GM19193 (cell line): ENCODE measurements at regions not wholly inside any gene's neighbourhood (a gene's known extent, or its start where the extent isn't known, plus 50 kb on each side); places are given as distances from the start of the nearest gene placed in this dataset.

Experiments
- POLR2A ChIP-seq: IDR thresholded peaks from 4 replicates; pipeline ENCODE4 v1.6.1; 2011; ENCODE audit not compliant: insufficient read depth, insufficient read length; ENCODE audit errors: extremely low read depth

DNA sequence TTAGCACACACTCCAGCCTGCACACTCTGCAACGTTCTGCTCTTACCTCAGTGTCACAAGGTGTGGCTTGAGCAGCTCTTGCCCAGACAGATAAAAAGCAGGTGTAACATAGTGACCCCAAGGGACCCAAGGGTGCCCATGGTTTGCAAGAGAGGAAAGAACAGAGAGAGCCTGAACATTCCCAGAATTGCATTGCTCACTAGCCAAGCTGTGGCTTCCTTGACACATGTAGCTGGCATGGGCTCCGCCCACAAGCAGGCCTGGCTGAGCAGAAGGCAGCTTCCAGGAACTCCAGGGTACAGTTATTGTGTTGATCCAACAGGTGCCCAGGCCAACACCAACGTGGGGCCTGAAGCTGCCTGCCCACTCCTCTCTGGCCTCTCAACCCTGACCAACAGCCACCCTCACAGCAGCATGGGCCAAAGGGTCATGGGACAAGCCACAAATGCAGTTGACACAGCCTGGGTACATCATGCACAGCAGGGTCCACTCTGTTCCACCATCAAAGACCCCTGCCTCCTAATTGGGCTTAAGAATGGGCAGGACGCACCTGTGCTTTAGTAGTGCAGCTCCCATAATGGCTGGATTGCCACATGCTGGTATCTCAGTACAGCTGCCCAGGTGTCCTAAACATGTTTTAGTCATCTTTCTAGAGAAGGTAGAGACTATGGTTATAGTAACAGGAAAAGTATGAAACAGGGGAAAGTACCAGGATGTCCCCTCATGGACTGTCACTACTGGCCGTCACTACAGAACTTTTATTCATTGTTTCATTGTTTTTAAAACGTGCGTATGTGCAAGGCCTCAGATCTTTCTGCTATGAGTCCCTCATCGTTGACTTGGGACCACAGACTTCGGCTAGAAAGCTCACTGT lies 73.7 kb upstream of the ACSL1 start:
- TF ChIP-seq POLR2A, result no peak

- TF ChIP-seq POLR2A, result no peak
Measured at GRCh38 chr4:184900184-184900583, 74.4 kb upstream of the ACSL1 start.

GRCh38 chr4:184902550-184902949 lies 76.8 kb upstream of the ACSL1 start:
- no peak for TF ChIP-seq POLR2A

GRCh38 chr4:184906480-184907097 lies 80.8 kb upstream of the ACSL1 start:
- no peak for TF ChIP-seq POLR2A

DNA sequence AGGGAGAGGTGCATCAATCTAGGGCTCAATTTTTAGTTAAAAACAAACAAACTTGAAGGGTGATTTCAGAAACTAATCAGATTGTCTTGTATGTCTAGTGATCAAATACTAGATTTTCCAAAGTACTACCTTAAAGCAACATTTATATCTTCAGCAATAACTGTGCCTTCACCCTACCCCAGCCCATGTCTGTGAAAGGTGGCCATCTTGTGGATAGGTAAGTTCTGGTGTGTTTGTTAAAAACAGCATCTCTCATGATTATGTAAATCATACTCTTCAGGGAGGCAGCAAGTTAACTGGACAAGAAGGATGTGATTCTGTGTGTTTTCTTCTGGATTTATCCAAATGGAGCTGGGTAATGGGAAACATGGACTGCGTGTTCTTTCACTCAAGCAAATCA lies 81.4 kb upstream of the ACSL1 start:
- no peak for TF ChIP-seq POLR2A

GRCh38 chr4:184907810-184908209 lies 82.0 kb upstream of the ACSL1 start:
- TF ChIP-seq POLR2A, result no peak

GRCh38 chr4:184911310-184911709 lies 85.5 kb upstream of the ACSL1 start:
- TF ChIP-seq POLR2A, result no peak

DNA sequence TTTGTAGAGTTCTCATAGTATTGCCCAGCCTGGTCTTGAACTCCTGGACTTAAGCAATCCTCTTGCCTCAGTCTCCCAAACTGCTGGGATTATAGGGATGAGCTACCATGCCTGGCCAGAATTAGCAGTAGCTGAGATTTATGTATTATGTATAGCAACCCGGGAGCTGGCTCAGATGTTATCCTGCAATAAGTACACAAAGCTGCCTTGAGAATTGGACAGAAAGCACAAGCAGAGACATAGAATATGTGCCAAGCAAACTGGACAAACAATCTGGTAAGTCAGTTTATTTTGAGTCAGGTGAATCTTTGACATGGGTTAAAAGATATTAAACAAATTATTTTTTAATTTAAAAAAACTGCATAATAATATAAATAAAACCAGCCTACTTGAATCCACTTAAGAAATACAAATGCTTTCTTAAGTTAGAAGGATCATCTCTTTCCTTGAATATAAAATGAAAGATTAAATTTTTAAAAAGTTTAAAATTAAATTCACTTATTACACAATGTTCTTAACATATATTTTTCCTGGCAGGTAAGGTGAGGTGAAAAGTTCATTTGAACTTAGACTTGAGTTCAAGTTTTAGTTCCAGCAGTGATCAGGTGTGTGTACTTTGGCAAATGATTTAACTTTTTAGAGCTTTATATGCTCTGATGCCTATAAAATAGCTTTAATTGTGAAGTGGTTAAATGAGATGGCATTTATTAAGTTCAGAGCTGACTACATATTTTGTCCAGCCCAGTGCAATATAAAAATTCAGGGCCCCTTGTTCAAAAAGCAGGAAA lies 87.8 kb upstream of the ACSL1 start:
- no peak for TF ChIP-seq POLR2A

DNA sequence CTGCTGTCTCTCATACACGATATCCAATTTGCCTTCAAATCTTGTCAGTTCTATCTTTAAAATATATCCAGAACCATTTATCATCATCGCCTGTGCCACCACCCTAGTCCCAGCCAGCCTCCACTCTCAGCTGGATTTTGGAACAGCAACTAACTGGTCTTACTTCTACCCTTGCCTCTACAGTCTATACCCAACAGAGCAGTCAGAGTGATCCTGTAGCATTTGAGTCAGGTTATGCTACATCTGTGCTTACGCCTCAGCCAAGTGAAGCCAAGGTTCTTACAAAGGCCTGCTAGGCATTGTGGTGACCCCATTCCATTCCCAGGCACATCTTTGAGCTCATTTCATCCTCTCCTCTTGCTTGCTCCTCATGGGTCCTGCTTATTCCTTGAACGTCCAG lies 95.7 kb upstream of the ACSL1 start:
- TF ChIP-seq POLR2A, result no peak

DNA sequence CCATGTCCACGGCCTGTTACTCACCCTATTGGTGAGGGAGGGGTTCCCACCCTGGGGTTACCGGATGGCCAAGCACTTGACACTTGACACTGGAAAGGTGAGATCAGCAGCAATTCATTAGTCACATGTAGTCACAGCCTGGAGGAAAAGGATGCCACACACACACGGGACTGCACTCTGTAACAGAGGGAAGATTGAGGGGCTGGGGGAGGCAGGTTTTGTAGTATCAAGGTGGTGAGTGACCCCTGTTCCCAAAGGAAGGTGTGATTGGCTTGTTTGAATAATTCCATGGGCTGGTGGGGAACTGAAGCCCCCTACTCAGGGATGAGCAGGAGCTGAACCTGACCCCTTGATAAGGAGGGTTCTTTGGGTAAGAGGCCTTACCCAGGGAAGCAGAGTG lies 96.0 kb upstream of the HELT start:
- no peak for TF ChIP-seq POLR2A

DNA sequence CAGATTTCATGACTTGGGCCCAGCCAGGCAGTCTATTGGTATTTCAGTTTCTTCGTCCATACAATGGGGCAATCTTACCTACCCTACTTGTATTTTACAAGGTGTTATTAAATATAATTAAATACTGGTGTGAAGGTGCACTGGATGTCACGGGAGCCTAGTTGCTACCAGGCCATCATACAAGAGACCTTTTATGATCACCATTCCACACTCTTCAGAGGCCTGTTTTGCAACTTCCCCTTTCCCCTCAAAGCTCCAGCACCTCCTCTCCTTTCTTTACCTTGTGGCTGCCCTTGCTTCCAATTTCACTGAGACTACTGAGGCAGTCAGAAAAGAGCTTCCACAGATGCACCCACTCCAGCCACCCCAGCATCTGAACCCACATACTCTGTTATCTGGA lies 93.8 kb upstream of the HELT start:
- TF ChIP-seq POLR2A, result no peak

DNA sequence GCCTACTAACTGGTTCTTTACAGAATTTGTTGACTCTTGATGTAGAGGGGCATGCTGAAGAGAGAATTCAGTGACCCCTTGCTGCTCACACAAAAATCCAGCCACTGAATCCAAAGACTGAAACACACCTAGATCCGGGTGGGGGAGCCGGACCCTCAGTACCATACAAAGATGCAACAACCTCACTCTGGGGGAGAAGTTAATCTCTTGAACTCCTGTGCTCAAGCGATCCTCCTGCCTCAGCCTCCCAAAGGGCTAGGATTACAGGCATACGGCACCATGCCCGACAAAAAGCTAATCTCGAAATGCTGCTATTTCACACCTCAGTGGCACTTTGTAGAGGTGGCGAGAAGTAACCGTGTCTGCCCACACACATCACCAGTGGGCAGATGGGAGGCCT lies 88.8 kb upstream of the HELT start:
- no peak for TF ChIP-seq POLR2A

GRCh38 chr4:184930026-184930425 lies 88.3 kb upstream of the HELT start:
- no peak for TF ChIP-seq POLR2A

DNA sequence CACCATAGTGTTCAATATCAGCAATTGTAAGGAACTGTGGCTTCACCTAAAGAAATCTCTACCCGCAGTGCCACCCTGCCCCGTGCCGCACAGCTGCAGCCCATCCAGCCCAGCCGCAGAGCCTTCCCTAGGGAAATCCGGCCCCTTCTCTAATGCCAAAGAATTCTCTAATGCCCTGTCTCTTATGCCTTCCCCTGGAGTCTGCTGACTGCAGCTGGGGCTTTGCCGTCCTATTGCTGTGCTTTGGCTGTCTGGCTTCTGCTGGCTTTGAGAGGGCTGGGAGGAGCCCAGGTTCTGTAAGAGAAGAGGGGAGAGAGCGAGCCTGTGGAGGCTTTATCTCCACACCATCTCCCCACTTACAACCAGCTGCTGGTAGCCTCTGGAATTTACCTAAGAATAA lies 85.9 kb upstream of the HELT start:
- no peak for TF ChIP-seq POLR2A

DNA sequence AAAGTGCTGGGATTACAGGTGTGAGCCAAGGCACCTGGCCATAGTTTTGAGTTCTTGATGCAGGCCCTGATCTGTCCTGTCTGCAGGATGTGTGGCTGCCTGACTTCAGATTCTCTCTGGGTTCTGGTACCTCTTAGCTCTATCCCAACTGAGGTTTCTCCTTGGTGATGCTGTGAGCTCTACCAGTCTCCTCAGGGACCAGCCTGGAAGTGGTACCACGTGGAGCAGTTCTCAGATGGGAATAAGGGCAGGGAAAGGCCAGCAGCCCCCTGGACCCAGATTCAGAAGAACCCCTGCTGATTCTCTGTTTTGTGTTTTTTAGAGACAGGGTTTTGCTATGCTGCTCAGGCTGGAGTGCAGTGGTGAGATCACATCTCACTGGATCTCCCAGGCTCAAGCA lies 85.0 kb upstream of the HELT start:
- TF ChIP-seq POLR2A, result no peak
